Cardiac muscle cell (in vitro differentiated cells and primary cell): ENCODE measurements at regions not wholly inside any gene's neighbourhood (a gene's known extent, or its start where the extent isn't known, plus 50 kb on each side); places are given as distances from the start of the nearest gene placed in this dataset.

Experiments
- DNase-seq, 2 donors: peaks; one replicate each; pipeline versions ENCODE4 v3.0.0 to v3.0.0-alpha.2; 2010 to 2017; ENCODE audit warnings: low read depth in 1 of 2, low spot score in 1 of 2
- H3K27ac ChIP-seq: fragments of 200-600 bp; sonication (generic); 2 replicates; pipeline ENCODE4 v1.5.1; 2016
- H3K27me3 ChIP-seq: fragments of 200-600 bp; sonication (generic); 2 replicates; pipeline ENCODE4 v1.6.0; 2016; ENCODE audit warnings: control low read depth
- H3K36me3 ChIP-seq: fragments of 200-600 bp; sonication (generic); 2 replicates; pipeline ENCODE4 v1.5.1; 2016; ENCODE audit warnings: control low read depth
- H3K4me1 ChIP-seq: fragments of 200-600 bp; sonication (generic); 2 replicates; pipeline ENCODE4 v1.8.1; 2017; ENCODE audit warnings: low read depth, mild to moderate bottlenecking, mixed run types
- H3K4me3 ChIP-seq: fragments of 200-600 bp; sonication (generic); 2 replicates; pipeline ENCODE4 v1.5.1; 2016; ENCODE audit warnings: mild to moderate bottlenecking
- H3K9me3 ChIP-seq: fragments of 200-600 bp; sonication (generic); 2 replicates; pipeline ENCODE4 v1.5.1; 2017; ENCODE audit warnings: low read depth, mild to moderate bottlenecking, control low read depth
- TF ChIP-seq, protein P1 (sequence below): IDR thresholded peaks from 2 replicates; pipeline ENCODE4 v1.5.1; 2012; ENCODE audit warnings: low read depth, mild to moderate bottlenecking, low read length

GRCh38 chr1:57976216-57976615 is 552.4 kb upstream of the DAB1 start:
- Histone ChIP-seq H3K27ac (no peak overlapping the region), H3K4me3 (no peak overlapping the region), H3K9me3 (no peaks in the 10 kb centered on the region), H3K27me3 (no peaks in the 10 kb centered on the region), H3K36me3 (no peaks in the 10 kb centered on the region), H3K4me1 (no peaks in the 10 kb centered on the region)
- TF ChIP-seq, protein P1, sequence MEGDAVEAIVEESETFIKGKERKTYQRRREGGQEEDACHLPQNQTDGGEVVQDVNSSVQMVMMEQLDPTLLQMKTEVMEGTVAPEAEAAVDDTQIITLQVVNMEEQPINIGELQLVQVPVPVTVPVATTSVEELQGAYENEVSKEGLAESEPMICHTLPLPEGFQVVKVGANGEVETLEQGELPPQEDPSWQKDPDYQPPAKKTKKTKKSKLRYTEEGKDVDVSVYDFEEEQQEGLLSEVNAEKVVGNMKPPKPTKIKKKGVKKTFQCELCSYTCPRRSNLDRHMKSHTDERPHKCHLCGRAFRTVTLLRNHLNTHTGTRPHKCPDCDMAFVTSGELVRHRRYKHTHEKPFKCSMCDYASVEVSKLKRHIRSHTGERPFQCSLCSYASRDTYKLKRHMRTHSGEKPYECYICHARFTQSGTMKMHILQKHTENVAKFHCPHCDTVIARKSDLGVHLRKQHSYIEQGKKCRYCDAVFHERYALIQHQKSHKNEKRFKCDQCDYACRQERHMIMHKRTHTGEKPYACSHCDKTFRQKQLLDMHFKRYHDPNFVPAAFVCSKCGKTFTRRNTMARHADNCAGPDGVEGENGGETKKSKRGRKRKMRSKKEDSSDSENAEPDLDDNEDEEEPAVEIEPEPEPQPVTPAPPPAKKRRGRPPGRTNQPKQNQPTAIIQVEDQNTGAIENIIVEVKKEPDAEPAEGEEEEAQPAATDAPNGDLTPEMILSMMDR = no peak
- DNase-seq = no peak

DNA sequence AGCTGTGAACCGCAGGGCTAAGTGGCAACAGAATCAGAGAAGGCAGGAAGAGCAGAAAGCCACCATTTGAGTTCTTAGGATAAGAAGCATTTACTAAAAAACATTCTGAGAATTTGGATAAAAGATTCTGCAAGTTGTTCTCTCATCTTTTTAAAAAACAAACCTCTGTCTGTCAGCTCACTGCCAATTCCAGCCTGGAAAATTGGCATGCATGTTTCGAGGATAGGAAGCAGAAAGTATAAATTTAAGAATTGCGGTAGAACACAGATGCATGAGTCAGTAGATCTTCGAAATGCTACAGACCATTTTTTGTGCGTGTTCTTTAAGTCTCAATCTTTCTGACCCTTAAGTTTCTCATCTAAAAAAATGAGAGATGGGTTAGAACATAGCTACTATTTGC is 544.5 kb upstream of the DAB1 start:
- DNase-seq = no peak
- Histone ChIP-seq H3K36me3 (no peaks in the 10 kb centered on the region), H3K4me1 (no peaks in the 10 kb centered on the region), H3K27ac (no peak overlapping the region), H3K4me3 (no peak overlapping the region), H3K27me3 (no peaks in the 10 kb centered on the region), H3K9me3 (no peaks in the 10 kb centered on the region)
- TF ChIP-seq, protein P1 = no peak

DNA sequence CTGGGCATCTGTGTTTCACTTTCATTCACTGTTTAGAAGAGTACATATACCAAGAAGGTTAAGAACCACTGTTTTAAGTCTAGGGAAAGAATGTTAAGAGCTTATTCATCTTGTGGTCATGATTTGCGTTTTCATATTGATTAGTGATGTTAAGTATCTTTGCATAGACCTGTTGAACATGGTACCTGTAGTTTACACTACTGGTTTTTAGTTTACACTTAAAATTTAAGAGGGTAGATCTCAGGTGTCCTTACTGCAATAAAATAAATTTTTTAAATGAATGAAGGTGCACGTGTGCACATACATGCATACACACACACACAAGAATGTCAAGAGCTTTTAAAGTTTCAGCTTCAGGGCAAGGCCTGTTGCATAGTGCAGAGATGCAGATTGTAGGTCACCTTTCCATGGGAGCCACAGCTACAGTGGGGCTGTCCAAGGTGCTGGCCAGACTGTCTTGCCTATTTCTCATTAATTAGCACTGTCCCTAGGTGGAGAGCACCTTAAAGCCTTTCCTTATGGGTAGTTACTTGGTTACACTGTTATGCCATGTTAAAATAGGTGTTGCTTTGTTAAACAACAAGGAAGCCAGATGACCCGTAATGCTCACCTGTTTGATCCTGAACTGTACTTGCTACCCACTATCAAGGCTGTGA is 543.0 kb upstream of the DAB1 start:
- DNase-seq = peak in 1 of 2 donors; percentile 88

GRCh38 chr1:57966340-57966739 is 542.5 kb upstream of the DAB1 start:
- no peak overlapping the region for H3K27ac ChIP-seq
- no peaks in the 10 kb centered on the region for H3K36me3 ChIP-seq
- TF ChIP-seq, protein P1 = no peak
- no peaks in the 10 kb centered on the region for H3K27me3 ChIP-seq
- no peaks in the 10 kb centered on the region for H3K9me3 ChIP-seq
- H3K4me1 ChIP-seq = no peaks in the 10 kb centered on the region
- no peak for DNase-seq
- H3K4me3 ChIP-seq = no peak overlapping the region

More for the DNA sequence above, 543.0 kb upstream of the DAB1 start:
- Histone ChIP-seq H3K9me3 (no peaks in the 10 kb centered on the region), H3K36me3 (no peaks in the 10 kb centered on the region), H3K4me3 (no peak overlapping the region), H3K27ac (no peak overlapping the region), H3K4me1 (no peaks in the 10 kb centered on the region), H3K27me3 (no peaks in the 10 kb centered on the region)
- TF ChIP-seq, protein P1 = no peak

GRCh38 chr1:57963581-57963980 is 539.7 kb upstream of the DAB1 start:
- Histone ChIP-seq H3K4me3 (no peak overlapping the region), H3K4me1 (no peaks in the 10 kb centered on the region), H3K9me3 (no peaks in the 10 kb centered on the region), H3K27ac (no peak overlapping the region), H3K36me3 (no peaks in the 10 kb centered on the region), H3K27me3 (no peaks in the 10 kb centered on the region)
- TF ChIP-seq, protein P1 = no peak
- no peak for DNase-seq
